Gastroesophageal sphincter (tissue), 4 donors: ENCODE measurements at regions not wholly inside any gene's neighbourhood (a gene's known extent, or its start where the extent isn't known, plus 50 kb on each side); places are given as distances from the start of the nearest gene placed in this dataset.
"Not testable (repeated sequence)": the region's sequence is repeated elsewhere in the genome, so short reads cannot be mapped to it uniquely, and the experiment has no call there.

Experiments
- ATAC-seq: fragments of 150-250 bp; one replicate; pipeline ENCODE4 v1.9.1; 2016; ENCODE audit warnings: mild to moderate bottlenecking, moderate library complexity
- H3K27ac ChIP-seq, 4 donors: fragments of 200-600 bp; sonication (generic) in 3 of 4; 1 replicate in 3 of 4; 2 replicates in 1 of 4; pipeline ENCODE4 v1.5.1; 2016 to 2019
- H3K27me3 ChIP-seq: fragments of 200-600 bp; sonication (generic); one replicate; pipeline ENCODE4 v1.5.1; 2019
- H3K36me3 ChIP-seq, 2 donors: fragments of 200-600 bp; sonication (generic); one replicate each; pipeline ENCODE4 v1.5.1; 2019; ENCODE audit warnings: control low read depth in 1 of 2
- H3K4me1 ChIP-seq, 3 donors: fragments of 200-600 bp; sonication (generic); 1 replicate in 2 of 3; 2 replicates in 1 of 3; pipeline ENCODE4 v1.5.1; 2016 to 2019; ENCODE audit warnings: control low read depth in 2 of 3
- H3K4me3 ChIP-seq, 2 donors: fragments of 200-600 bp; sonication (generic); one replicate each; pipeline ENCODE4 v1.5.1; 2019; ENCODE audit warnings: mild to moderate bottlenecking in 1 of 2, moderate library complexity in 1 of 2
- H3K9me3 ChIP-seq, 3 donors: fragments of 200-600 bp; sonication (generic); one replicate each; pipeline ENCODE4 v1.5.1; 2017 to 2019; ENCODE audit warnings: control low read depth in 2 of 3
- CTCF ChIP-seq, 4 experiments: fragments of 200-600 bp in 2 of 4; fragments of 450-650 bp in 2 of 4; sonication (generic) in 1 of 4; IDR thresholded peaks; one replicate each; pipeline ENCODE4 v1.5.1; 2017 to 2019; ENCODE audit warnings: antibody characterized with exemption in 4 of 4, mild to moderate bottlenecking in 2 of 4, moderate library complexity in 2 of 4
- EP300 ChIP-seq: sonication (generic); formaldehyde crosslinking; IDR thresholded peaks from one replicate; pipeline ENCODE4 v1.6.1; 2017; ENCODE audit warnings: antibody characterized with exemption, mild to moderate bottlenecking
- POLR2A ChIP-seq, 2 donors: fragments of 450-650 bp; IDR thresholded peaks; one replicate each; pipeline ENCODE4 v1.6.1; 2017; ENCODE audit warnings: antibody characterized with exemption in 2 of 2, mild to moderate bottlenecking in 2 of 2, moderate library complexity in 1 of 2
- POLR2AphosphoS5 ChIP-seq: sonication (generic); formaldehyde crosslinking; IDR thresholded peaks from one replicate; pipeline ENCODE4 v1.6.1; 2017; ENCODE audit warnings: antibody characterized with exemption
- WGBS, 2 donors: methylation state at CpG; one replicate each; pipeline ENCODE4 v1.1.5; 2018; ENCODE audit warnings: low coverage in 1 of 2; 5-methylcytosine and 5-hydroxymethylcytosine counted together

GRCh38 chr2:180823546-180824141, 156.8 kb upstream of the UBE2E3 start:
- no peak for ATAC-seq
- peaks cover 0 to 2% (median 0%) of the 10 kb centered on the region in 3 donors for H3K9me3 ChIP-seq
- 82 to 83% methylated on average over 4 to 5 of the region's 5 CpGs for WGBS, 2 donors
- no peaks in the 10 kb centered on the region for H3K4me1 ChIP-seq
- no peaks in the 10 kb centered on the region for H3K27me3 ChIP-seq
- no peak overlapping the region for H3K27ac ChIP-seq
- no peak overlapping the region for H3K4me3 ChIP-seq
- H3K36me3 ChIP-seq: no peaks in the 10 kb centered on the region
- TF ChIP-seq POLR2AphosphoS5 (no peak), POLR2A (IDR thresholded peaks at IDR 0.05) (no peak)

- Histone ChIP-seq H3K36me3 (no peaks in the 10 kb centered on the region), H3K9me3 (peaks cover 0 to 18% (median 0%) of the 10 kb centered on the region in 3 donors), H3K27me3 (no peaks in the 10 kb centered on the region), H3K4me3 (no peak overlapping the region), H3K4me1 (no peaks in the 10 kb centered on the region), H3K27ac (no peak overlapping the region)
- 75 to 100% methylated on average over 1 to 2 of the region's 2 CpGs for WGBS, 2 donors
- TF ChIP-seq POLR2A (IDR thresholded peaks at IDR 0.05): no peak
- no peak for TF ChIP-seq CTCF (IDR thresholded peaks at IDR 0.05)
- no peak for TF ChIP-seq POLR2AphosphoS5
- TF ChIP-seq EP300: no peak
- no peak for ATAC-seq
These were observed 161.3 kb upstream of the UBE2E3 start for GRCh38 chr2:180819106-180819505.

DNA sequence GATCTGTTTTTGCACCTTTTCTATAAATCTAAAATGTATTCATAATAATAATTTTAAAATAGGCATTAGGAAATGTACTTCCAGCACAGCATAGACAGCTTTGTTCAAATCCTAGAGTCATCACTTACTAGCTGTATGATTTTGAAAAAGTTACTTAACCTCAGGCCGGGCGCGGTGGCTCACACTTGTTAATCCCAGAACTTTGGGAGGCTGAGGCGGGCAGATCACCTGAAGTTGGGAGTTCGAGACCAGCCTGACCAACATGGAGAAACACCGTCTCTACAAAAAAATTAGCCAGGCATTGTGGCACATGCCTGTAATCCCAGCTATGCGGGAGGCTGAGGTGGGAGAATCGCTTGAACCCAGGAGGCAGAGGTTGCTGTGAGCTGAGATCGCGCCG, 161.7 kb upstream of the UBE2E3 start:
- 95 to 97% methylated on average over 3 to 5 of the region's 11 CpGs for WGBS, 2 donors
- not testable (repeated sequence) for ATAC-seq, H3K27ac ChIP-seq, H3K36me3 ChIP-seq, H3K4me3 ChIP-seq, H3K4me1 ChIP-seq, H3K27me3 ChIP-seq
- peaks cover 0 to 18% (median 0%) of the 10 kb centered on the region in 3 donors for H3K9me3 ChIP-seq

DNA sequence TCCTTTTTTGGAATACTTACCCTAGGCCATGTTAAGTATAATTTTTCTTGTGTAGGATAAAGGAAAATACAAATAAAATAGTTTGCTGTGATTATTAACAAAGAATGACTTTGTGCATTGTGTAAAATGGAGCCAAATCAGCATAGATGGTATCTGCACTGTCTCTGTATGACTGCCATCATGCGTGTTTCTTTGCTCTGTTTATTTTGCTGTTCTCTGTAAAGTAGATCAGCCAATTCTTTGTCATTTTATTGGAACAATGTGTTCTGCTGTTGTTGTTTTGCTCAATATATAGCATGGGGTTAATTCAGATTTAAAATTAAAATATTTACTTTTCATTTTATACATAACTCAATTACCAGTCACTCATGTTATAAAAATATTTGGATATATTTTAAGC, 181.3 kb upstream of the UBE2E3 start:
- no peaks in the 10 kb centered on the region for H3K36me3 ChIP-seq
- no peak for TF ChIP-seq POLR2AphosphoS5
- TF ChIP-seq EP300: no peak
- no peak for TF ChIP-seq POLR2A (IDR thresholded peaks at IDR 0.05)
- no peak for TF ChIP-seq CTCF (IDR thresholded peaks at IDR 0.05)
- no peak overlapping the region for H3K4me3 ChIP-seq
- H3K9me3 ChIP-seq: no peaks in the 10 kb centered on the region
- no peaks in the 10 kb centered on the region for H3K4me1 ChIP-seq
- no peak overlapping the region for H3K27ac ChIP-seq
- WGBS, 2 donors: 78 to 90% methylated on average over 1 of the region's 1 CpG
- no peak for ATAC-seq
- no peaks in the 10 kb centered on the region for H3K27me3 ChIP-seq

GRCh38 chr2:180790891-180791290, 189.5 kb upstream of the UBE2E3 start:
- H3K27ac ChIP-seq: no peak overlapping the region
- no peak for ATAC-seq
- no peaks in the 10 kb centered on the region for H3K36me3 ChIP-seq
- no peak overlapping the region for H3K4me3 ChIP-seq
- H3K27me3 ChIP-seq: no peaks in the 10 kb centered on the region
- TF ChIP-seq CTCF (IDR thresholded peaks at IDR 0.05) (no peak), POLR2AphosphoS5 (no peak), POLR2A (IDR thresholded peaks at IDR 0.05) (no peak), EP300 (no peak)
- H3K4me1 ChIP-seq: no peaks in the 10 kb centered on the region
- no peaks in the 10 kb centered on the region for H3K9me3 ChIP-seq

DNA sequence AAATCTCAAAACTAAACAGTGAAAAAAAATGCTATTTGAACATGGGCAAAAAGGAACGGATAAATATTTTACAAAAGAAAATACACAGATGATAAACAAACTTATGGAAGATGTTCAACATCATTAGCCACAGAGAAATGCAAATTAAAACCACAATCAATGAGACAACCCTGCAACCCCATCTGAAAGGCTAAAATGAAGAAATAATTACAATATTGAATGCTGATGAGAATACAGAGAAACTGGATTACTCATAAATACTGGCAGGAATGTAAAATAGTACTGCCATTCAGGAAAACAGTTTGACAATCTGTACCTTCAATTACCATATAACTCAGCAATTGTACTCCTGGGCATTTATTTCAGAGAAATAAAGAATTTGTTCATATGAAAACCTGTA, 193.1 kb upstream of the UBE2E3 start:
- peaks cover 0 to 5% (median 0%) of the 10 kb centered on the region in 3 donors for H3K9me3 ChIP-seq

More for the DNA sequence above, 193.1 kb upstream of the UBE2E3 start:
- Histone ChIP-seq H3K4me3 (no peak overlapping the region), H3K27ac (no peak overlapping the region), H3K36me3 (no peaks in the 10 kb centered on the region), H3K27me3 (no peaks in the 10 kb centered on the region), H3K4me1 (no peaks in the 10 kb centered on the region)
- ATAC-seq: no peak
- TF ChIP-seq POLR2A (IDR thresholded peaks at IDR 0.05) (no peak), CTCF (IDR thresholded peaks at IDR 0.05) (no peak), POLR2AphosphoS5 (no peak), EP300 (no peak)
- 83 to 100% methylated on average over 1 of the region's 1 CpG for WGBS, 2 donors
